ENCODE measurements at regions not wholly inside any gene's neighbourhood (a gene's known extent, or its start where the extent isn't known, plus 50 kb on each side); places are given as distances from the start of the nearest gene placed in this dataset.

DNA sequence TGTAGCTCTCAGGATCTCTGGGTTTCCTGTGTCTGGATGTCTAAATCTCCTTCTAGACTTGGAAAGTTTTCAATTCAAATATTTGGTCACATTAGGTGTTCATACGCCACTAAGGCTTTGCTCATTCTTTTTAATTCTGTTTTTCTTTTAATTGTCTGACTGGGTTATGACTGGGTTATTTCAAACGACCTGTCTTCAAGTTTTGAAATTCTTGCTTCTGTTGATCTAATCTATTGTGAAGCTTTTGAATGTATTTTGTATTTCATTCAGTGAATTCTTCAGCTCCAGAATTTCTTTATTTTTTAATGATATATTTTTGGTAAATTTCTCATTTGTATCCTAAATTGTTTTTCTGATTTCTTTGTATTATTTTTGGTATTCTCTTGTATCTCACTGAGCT is 81.0 kb upstream of the PCDH10 start:
- Histone ChIP-seq H3K27me3 (ENCODE audit: control insufficient read depth in 4 of 4, insufficient read depth in 4 of 4, low read length in 3 of 4) (no peaks in the 10 kb centered on the region), H3K9me3 (ENCODE audit: control insufficient read depth in 4 of 4, low read length in 3 of 4) (peaks cover 0 to 4% (median 2%) of the 10 kb centered on the region in 4 donors), H3K9ac (ENCODE audit: low read depth in 1 of 2, low read length in 2 of 2) (no peak overlapping the region), H3K27ac (ENCODE audit: low read depth in 1 of 2, low read length in 2 of 2) (no peak overlapping the region), H3K4me3 (ENCODE audit: low read depth in 1 of 3, low read length in 3 of 3) (no peak overlapping the region), H3K4me1 (ENCODE audit: control insufficient read depth in 4 of 4, insufficient read depth in 4 of 4, low read length in 3 of 4) (no peaks in the 10 kb centered on the region), H3K36me3 (ENCODE audit: control insufficient read depth in 4 of 4, insufficient read depth in 3 of 4, low read depth in 1 of 4, low read length in 3 of 4) (no peaks in the 10 kb centered on the region)
- TF ChIP-seq RXRA (IDR thresholded peaks at IDR 0.05) = no peak
- TF ChIP-seq GABPA (IDR thresholded peaks at IDR 0.05 in 1 of 2, conservative IDR thresholded peaks at IDR 0.05 in 1 of 2) = no peak
- no peak for TF ChIP-seq RAD21 (IDR thresholded peaks at IDR 0.05)
- TF ChIP-seq, protein P1, sequence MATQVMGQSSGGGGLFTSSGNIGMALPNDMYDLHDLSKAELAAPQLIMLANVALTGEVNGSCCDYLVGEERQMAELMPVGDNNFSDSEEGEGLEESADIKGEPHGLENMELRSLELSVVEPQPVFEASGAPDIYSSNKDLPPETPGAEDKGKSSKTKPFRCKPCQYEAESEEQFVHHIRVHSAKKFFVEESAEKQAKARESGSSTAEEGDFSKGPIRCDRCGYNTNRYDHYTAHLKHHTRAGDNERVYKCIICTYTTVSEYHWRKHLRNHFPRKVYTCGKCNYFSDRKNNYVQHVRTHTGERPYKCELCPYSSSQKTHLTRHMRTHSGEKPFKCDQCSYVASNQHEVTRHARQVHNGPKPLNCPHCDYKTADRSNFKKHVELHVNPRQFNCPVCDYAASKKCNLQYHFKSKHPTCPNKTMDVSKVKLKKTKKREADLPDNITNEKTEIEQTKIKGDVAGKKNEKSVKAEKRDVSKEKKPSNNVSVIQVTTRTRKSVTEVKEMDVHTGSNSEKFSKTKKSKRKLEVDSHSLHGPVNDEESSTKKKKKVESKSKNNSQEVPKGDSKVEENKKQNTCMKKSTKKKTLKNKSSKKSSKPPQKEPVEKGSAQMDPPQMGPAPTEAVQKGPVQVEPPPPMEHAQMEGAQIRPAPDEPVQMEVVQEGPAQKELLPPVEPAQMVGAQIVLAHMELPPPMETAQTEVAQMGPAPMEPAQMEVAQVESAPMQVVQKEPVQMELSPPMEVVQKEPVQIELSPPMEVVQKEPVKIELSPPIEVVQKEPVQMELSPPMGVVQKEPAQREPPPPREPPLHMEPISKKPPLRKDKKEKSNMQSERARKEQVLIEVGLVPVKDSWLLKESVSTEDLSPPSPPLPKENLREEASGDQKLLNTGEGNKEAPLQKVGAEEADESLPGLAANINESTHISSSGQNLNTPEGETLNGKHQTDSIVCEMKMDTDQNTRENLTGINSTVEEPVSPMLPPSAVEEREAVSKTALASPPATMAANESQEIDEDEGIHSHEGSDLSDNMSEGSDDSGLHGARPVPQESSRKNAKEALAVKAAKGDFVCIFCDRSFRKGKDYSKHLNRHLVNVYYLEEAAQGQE (IDR thresholded peaks at IDR 0.05) = no peak
- TF ChIP-seq, protein P2, sequence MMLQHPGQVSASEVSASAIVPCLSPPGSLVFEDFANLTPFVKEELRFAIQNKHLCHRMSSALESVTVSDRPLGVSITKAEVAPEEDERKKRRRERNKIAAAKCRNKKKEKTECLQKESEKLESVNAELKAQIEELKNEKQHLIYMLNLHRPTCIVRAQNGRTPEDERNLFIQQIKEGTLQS (IDR thresholded peaks at IDR 0.05) = no peak
- no peak for TF ChIP-seq FOXA1 (IDR thresholded peaks at IDR 0.05)
- TF ChIP-seq, protein P3, sequence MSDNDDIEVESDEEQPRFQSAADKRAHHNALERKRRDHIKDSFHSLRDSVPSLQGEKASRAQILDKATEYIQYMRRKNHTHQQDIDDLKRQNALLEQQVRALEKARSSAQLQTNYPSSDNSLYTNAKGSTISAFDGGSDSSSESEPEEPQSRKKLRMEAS (IDR thresholded peaks at IDR 0.05) = no peak
- TF ChIP-seq NR2F2 (IDR thresholded peaks at IDR 0.05) = no peak
- TF ChIP-seq, protein P4, sequence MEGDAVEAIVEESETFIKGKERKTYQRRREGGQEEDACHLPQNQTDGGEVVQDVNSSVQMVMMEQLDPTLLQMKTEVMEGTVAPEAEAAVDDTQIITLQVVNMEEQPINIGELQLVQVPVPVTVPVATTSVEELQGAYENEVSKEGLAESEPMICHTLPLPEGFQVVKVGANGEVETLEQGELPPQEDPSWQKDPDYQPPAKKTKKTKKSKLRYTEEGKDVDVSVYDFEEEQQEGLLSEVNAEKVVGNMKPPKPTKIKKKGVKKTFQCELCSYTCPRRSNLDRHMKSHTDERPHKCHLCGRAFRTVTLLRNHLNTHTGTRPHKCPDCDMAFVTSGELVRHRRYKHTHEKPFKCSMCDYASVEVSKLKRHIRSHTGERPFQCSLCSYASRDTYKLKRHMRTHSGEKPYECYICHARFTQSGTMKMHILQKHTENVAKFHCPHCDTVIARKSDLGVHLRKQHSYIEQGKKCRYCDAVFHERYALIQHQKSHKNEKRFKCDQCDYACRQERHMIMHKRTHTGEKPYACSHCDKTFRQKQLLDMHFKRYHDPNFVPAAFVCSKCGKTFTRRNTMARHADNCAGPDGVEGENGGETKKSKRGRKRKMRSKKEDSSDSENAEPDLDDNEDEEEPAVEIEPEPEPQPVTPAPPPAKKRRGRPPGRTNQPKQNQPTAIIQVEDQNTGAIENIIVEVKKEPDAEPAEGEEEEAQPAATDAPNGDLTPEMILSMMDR (IDR thresholded peaks at IDR 0.05; ENCODE audit: low read depth, low read length, missing input control) = no peak
- TF ChIP-seq YY1 (IDR thresholded peaks at IDR 0.05) = no peak
- TF ChIP-seq SP1 (IDR thresholded peaks at IDR 0.05) = no peak
- no peak for TF ChIP-seq EGR1 (IDR thresholded peaks at IDR 0.05; ENCODE audit: low read depth in 2 of 2)
- TF ChIP-seq, protein P5, sequence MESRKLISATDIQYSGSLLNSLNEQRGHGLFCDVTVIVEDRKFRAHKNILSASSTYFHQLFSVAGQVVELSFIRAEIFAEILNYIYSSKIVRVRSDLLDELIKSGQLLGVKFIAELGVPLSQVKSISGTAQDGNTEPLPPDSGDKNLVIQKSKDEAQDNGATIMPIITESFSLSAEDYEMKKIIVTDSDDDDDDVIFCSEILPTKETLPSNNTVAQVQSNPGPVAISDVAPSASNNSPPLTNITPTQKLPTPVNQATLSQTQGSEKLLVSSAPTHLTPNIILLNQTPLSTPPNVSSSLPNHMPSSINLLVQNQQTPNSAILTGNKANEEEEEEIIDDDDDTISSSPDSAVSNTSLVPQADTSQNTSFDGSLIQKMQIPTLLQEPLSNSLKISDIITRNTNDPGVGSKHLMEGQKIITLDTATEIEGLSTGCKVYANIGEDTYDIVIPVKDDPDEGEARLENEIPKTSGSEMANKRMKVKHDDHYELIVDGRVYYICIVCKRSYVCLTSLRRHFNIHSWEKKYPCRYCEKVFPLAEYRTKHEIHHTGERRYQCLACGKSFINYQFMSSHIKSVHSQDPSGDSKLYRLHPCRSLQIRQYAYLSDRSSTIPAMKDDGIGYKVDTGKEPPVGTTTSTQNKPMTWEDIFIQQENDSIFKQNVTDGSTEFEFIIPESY (IDR thresholded peaks at IDR 0.05) = no peak
- no peak for TF ChIP-seq HNF4G (IDR thresholded peaks at IDR 0.05)
- TF ChIP-seq JUND (IDR thresholded peaks at IDR 0.05) = no peak
- no peak for TF ChIP-seq TAF1 (conservative IDR thresholded peaks at IDR 0.05)
- TF ChIP-seq FOXA2 (IDR thresholded peaks at IDR 0.05) = no peak
- no peak for DNase-seq (ENCODE audit: low spot score)
- WGBS = 65% methylated on average over 2 of the region's 2 CpGs

DNA sequence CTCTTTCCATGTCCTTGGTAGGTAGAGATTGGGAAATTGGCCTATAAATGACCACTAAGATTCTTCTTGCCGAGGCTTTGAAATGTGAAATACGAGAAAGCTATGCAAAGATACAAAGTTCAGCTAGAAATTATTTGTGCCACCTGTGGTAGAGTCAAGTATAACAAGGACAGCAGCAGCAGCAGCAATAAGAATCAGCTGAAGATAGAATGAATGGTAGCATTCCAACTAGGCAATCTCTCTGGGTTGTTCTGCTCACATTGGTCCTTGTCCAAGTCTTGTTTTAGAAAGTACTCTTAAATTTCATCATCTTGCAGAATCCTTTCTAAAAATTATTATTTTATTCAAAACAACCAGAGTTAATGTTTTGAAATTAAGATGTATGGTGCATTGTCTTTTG is 67.8 kb upstream of the PCDH10 start:
- Histone ChIP-seq H3K9me3 (ENCODE audit: control insufficient read depth in 4 of 4, low read length in 3 of 4) (peaks cover 0 to under 1% (median 0%) of the 10 kb centered on the region in 4 donors), H3K36me3 (ENCODE audit: control insufficient read depth in 4 of 4, insufficient read depth in 3 of 4, low read depth in 1 of 4, low read length in 3 of 4) (no peaks in the 10 kb centered on the region), H3K4me3 (ENCODE audit: low read depth in 1 of 3, low read length in 3 of 3) (no peak overlapping the region), H3K27ac (ENCODE audit: low read depth in 1 of 2, low read length in 2 of 2) (no peak overlapping the region), H3K4me1 (ENCODE audit: control insufficient read depth in 4 of 4, insufficient read depth in 4 of 4, low read length in 3 of 4) (no peaks in the 10 kb centered on the region), H3K9ac (ENCODE audit: low read depth in 1 of 2, low read length in 2 of 2) (no peak overlapping the region), H3K27me3 (ENCODE audit: control insufficient read depth in 4 of 4, insufficient read depth in 4 of 4, low read length in 3 of 4) (no peaks in the 10 kb centered on the region)
- DNase-seq (ENCODE audit: low spot score) = no peak
- 35% methylated on average over 2 of the region's 2 CpGs for WGBS
- TF ChIP-seq TAF1 (conservative IDR thresholded peaks at IDR 0.05) = no peak
- TF ChIP-seq, protein P3 (IDR thresholded peaks at IDR 0.05) = no peak
- TF ChIP-seq RAD21 (IDR thresholded peaks at IDR 0.05) = no peak
- TF ChIP-seq NR2F2 (IDR thresholded peaks at IDR 0.05) = no peak
- TF ChIP-seq FOXA2 (IDR thresholded peaks at IDR 0.05) = no peak
- TF ChIP-seq, protein P5 (IDR thresholded peaks at IDR 0.05) = no peak
- TF ChIP-seq GABPA (IDR thresholded peaks at IDR 0.05 in 1 of 2, conservative IDR thresholded peaks at IDR 0.05 in 1 of 2) = no peak
- no peak for TF ChIP-seq RXRA (IDR thresholded peaks at IDR 0.05)
- no peak for TF ChIP-seq SP1 (IDR thresholded peaks at IDR 0.05)
- no peak for TF ChIP-seq YY1 (IDR thresholded peaks at IDR 0.05)
- TF ChIP-seq JUND (IDR thresholded peaks at IDR 0.05) = no peak
- no peak for TF ChIP-seq HNF4A (conservative IDR thresholded peaks at IDR 0.05)
- TF ChIP-seq FOXA1 (IDR thresholded peaks at IDR 0.05) = no peak
- TF ChIP-seq, protein P2 (IDR thresholded peaks at IDR 0.05) = no peak
- TF ChIP-seq, protein P4 (IDR thresholded peaks at IDR 0.05; ENCODE audit: low read depth, low read length, missing input control) = no peak

Measured in liver (tissue), 8 donors.